ENCODE measurements at regions not wholly inside any gene's neighbourhood (a gene's known extent, or its start where the extent isn't known, plus 50 kb on each side); places are given as distances from the start of the nearest gene placed in this dataset.

DNA sequence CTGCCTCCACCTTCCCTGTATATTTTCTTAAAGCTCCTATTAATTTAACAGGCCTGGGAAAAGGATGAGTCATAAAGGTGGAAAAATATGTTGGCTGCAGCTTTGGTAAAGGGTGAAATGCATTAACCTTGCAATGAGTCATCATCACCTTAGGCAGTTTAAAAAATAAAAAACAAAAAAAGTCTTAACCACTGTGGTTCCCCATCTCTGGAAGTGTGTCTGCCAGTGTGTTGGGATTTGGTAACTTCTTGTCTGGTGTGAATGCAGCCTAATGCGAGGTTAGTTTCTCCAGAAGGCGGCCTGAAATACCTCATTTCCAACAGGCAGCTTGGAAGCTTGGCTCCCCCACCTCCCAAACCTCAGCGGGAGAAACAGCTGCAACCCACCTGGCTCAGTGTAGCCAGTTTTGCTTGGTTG lies 265.3 kb upstream of the GAS1 start:
- 85 to 94% methylated on average over 3 of the region's 3 CpGs for WGBS, 2 donors
- DNase-seq = no peak
- Histone ChIP-seq H3K36me3 (ENCODE audit: low read depth, missing control alignments) (no peaks in the 10 kb centered on the region), H3K4me1 (no peaks in the 10 kb centered on the region), H3K4me3 (no peak overlapping the region), H3K27ac (no peak overlapping the region), H3K27me3 (no peaks in the 10 kb centered on the region), H3K9me3 (no peaks in the 10 kb centered on the region)
- intact Hi-C loops (cut with DNase I; ENCODE audit: low total_unique reads) = no loop called here
- TF ChIP-seq CTCF (IDR thresholded peaks at IDR 0.05) (no peak), POLR2A (IDR thresholded peaks at IDR 0.05) (no peak)

DNA sequence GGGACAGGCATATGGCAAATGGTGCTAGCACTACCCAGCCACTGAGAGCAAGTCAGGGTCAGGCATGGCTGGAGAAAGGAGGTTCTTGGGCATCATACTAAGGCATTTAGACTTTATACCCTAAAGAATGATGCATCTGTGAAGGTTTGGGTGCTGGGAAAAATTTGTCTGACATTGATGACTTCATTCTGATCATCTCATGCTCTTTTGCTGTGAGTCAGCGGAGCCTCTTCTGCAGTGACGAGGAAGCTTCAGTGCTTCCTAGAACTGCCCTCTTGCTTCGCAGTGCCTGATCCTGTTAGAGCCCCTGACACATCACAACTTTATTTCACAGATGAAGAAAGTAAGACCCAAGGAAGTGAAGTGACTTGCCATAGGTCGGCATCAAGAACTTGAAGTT lies 266.6 kb upstream of the GAS1 start:
- H3K4me1 ChIP-seq = no peaks in the 10 kb centered on the region
- intact Hi-C loops (cut with DNase I; ENCODE audit: low total_unique reads) = no loop called here
- no peaks in the 10 kb centered on the region for H3K27me3 ChIP-seq
- H3K9me3 ChIP-seq = no peaks in the 10 kb centered on the region
- no peak for DNase-seq
- 93 to 97% methylated on average over 4 of the region's 4 CpGs for WGBS, 2 donors
- no peak overlapping the region for H3K27ac ChIP-seq
- no peak overlapping the region for H3K4me3 ChIP-seq
- H3K36me3 ChIP-seq (ENCODE audit: low read depth, missing control alignments) = no peaks in the 10 kb centered on the region
- TF ChIP-seq POLR2A (IDR thresholded peaks at IDR 0.05) (no peak), CTCF (IDR thresholded peaks at IDR 0.05) (no peak)

DNA sequence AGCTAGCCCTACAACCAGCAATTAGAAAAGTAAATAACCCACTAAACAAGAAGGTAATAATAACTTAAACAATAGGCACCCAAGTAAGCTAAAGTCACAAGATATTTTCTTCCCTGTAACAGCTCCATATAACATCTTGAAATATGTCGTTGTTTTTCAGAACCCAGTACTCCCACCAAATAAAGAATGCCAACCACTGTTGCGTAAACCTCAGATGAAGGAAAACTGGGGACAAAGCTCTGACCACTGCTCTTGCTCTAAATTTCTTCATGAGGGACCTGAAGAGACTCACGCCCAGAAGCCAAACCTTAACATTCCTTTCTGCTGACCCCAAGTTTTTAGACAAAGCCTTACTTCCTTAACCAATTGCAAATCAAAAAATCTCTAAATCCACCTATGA lies 267.7 kb upstream of the GAS1 start:
- Histone ChIP-seq H3K4me3 (no peak overlapping the region), H3K27ac (no peak overlapping the region), H3K27me3 (no peaks in the 10 kb centered on the region), H3K36me3 (ENCODE audit: low read depth, missing control alignments) (no peaks in the 10 kb centered on the region), H3K9me3 (no peaks in the 10 kb centered on the region), H3K4me1 (no peaks in the 10 kb centered on the region)
- 84 to 90% methylated on average over 3 of the region's 3 CpGs for WGBS, 2 donors
- no peak for DNase-seq
- TF ChIP-seq CTCF (IDR thresholded peaks at IDR 0.05) (no peak), POLR2A (IDR thresholded peaks at IDR 0.05) (no peak)
- intact Hi-C loops (cut with DNase I; ENCODE audit: low total_unique reads) = no loop called here

GRCh38 chr9:87216036-87216435 lies 268.7 kb upstream of the GAS1 start:
- no peak overlapping the region for H3K4me3 ChIP-seq
- intact Hi-C loops (cut with DNase I; ENCODE audit: low total_unique reads) = no loop called here
- TF ChIP-seq POLR2A (IDR thresholded peaks at IDR 0.05) (no peak), CTCF (IDR thresholded peaks at IDR 0.05) (no peak)
- H3K9me3 ChIP-seq = no peaks in the 10 kb centered on the region
- WGBS, 2 donors = 91 to 94% methylated on average over 4 of the region's 4 CpGs
- H3K27me3 ChIP-seq = no peaks in the 10 kb centered on the region
- no peaks in the 10 kb centered on the region for H3K4me1 ChIP-seq
- no peak for DNase-seq
- H3K36me3 ChIP-seq (ENCODE audit: low read depth, missing control alignments) = no peaks in the 10 kb centered on the region
- no peak overlapping the region for H3K27ac ChIP-seq

GRCh38 chr9:87216897-87217455 lies 269.7 kb upstream of the GAS1 start:
- WGBS, 2 donors = 89 to 95% methylated on average over 5 of the region's 5 CpGs
- H3K27ac ChIP-seq = no peak overlapping the region
- intact Hi-C loops (cut with DNase I; ENCODE audit: low total_unique reads) = no loop called here
- H3K4me3 ChIP-seq = no peak overlapping the region
- no peak for DNase-seq
- H3K27me3 ChIP-seq = no peaks in the 10 kb centered on the region
- no peaks in the 10 kb centered on the region for H3K36me3 ChIP-seq (ENCODE audit: low read depth, missing control alignments)
- TF ChIP-seq POLR2A (IDR thresholded peaks at IDR 0.05) = no peak
- no peak for TF ChIP-seq CTCF (IDR thresholded peaks at IDR 0.05)
- no peaks in the 10 kb centered on the region for H3K4me1 ChIP-seq
- H3K9me3 ChIP-seq = no peaks in the 10 kb centered on the region

Measured in testis (tissue), 2 donors.